Mammary epithelial cell (primary cell): ENCODE measurements at regions not wholly inside any gene's neighbourhood (a gene's known extent, or its start where the extent isn't known, plus 50 kb on each side); places are given as distances from the start of the nearest gene placed in this dataset.

Experiments
- CTCF ChIP-seq, 2 donors: IDR thresholded peaks in 1 of 2; conservative IDR thresholded peaks in 1 of 2; 2 replicates each; pipeline ENCODE4 v1.5.1; 2011 to 2012; ENCODE audit warnings: inconsistent platforms in 2 of 2, low read length in 2 of 2, mild to moderate bottlenecking in 2 of 2, control low read depth in 1 of 2, low read depth in 1 of 2; ENCODE audit not compliant: insufficient read depth in 1 of 2; ENCODE audit errors: extremely low read depth in 1 of 2
- EZH2 ChIP-seq: IDR thresholded peaks from 2 replicates; pipeline ENCODE4 v1.6.1; 2012; ENCODE audit warnings: low read length, inconsistent platforms, borderline replicate concordance

GRCh38 chr16:86997058-86997457 is 320.1 kb downstream of the C16orf95 start:
- no peak for TF ChIP-seq EZH2
- no peak for TF ChIP-seq CTCF (conservative IDR thresholded peaks at IDR 0.05 in 1 of 2, IDR thresholded peaks at IDR 0.05 in 1 of 2; ENCODE audit: extremely low read depth in 1 of 2, insufficient read depth in 1 of 2, low read depth in 1 of 2, low read length in 2 of 2)
